H9 (cell line): ENCODE measurements at regions not wholly inside any gene's neighbourhood (a gene's known extent, or its start where the extent isn't known, plus 50 kb on each side); places are given as distances from the start of the nearest gene placed in this dataset.
A peak's percentile ranks its signal among the peaks of the same experiment; 100 is the strongest.

Source experiments
- DNase-seq: peaks from one replicate; pipeline ENCODE4 v3.0.0-alpha.2; 2017
- H2AFZ ChIP-seq: one replicate; pipeline ENCODE4 v1.6.1; 2013; ENCODE audit warnings: mild to moderate bottlenecking, low read length, control low read depth, moderate library complexity
- H2AK5ac ChIP-seq: 2 replicates; pipeline ENCODE4 v1.6.1; 2013; ENCODE audit warnings: low read length, control low read depth, mixed read lengths; ENCODE audit not compliant: insufficient read length
- H2BK120ac ChIP-seq: one replicate; pipeline ENCODE4 v1.6.1; 2013; ENCODE audit warnings: low read depth, mild to moderate bottlenecking, low read length, control low read depth, inconsistent platforms; ENCODE audit not compliant: poor library complexity, severe bottlenecking
- H2BK12ac ChIP-seq: 2 replicates; pipeline ENCODE4 v1.6.1; 2013; ENCODE audit warnings: low read length, control low read depth, mixed read lengths, low read depth; ENCODE audit not compliant: insufficient read length
- H2BK15ac ChIP-seq: 2 replicates; pipeline ENCODE4 v1.6.1; 2013; ENCODE audit warnings: low read depth, low read length, control low read depth
- H2BK20ac ChIP-seq: one replicate; pipeline ENCODE4 v1.6.1; 2013; ENCODE audit warnings: low read depth, mild to moderate bottlenecking, low read length, control low read depth, inconsistent platforms; ENCODE audit not compliant: poor library complexity, severe bottlenecking
- H2BK5ac ChIP-seq: 2 replicates; pipeline ENCODE4 v1.6.1; 2013; ENCODE audit warnings: low read length, control low read depth, mixed read lengths; ENCODE audit not compliant: insufficient read length
- H3K14ac ChIP-seq: 2 replicates; pipeline ENCODE4 v1.6.1; 2013; ENCODE audit warnings: low read length, control low read depth; ENCODE audit not compliant: insufficient read depth
- H3K18ac ChIP-seq: 2 replicates; pipeline ENCODE4 v1.6.1; 2013; ENCODE audit warnings: low read depth, mild to moderate bottlenecking, mixed read lengths, low read length, control low read depth; ENCODE audit not compliant: insufficient read length
- H3K23ac ChIP-seq: 2 replicates; pipeline ENCODE4 v1.6.1; 2013; ENCODE audit warnings: low read length, control low read depth, mixed read lengths, low read depth; ENCODE audit not compliant: insufficient read length
- H3K23me2 ChIP-seq: 2 replicates; pipeline ENCODE4 v1.6.1; 2013; ENCODE audit warnings: low read depth, mild to moderate bottlenecking, mixed read lengths, low read length, control low read depth; ENCODE audit not compliant: insufficient read length, poor library complexity, severe bottlenecking
- H3K27ac ChIP-seq: 2 replicates; pipeline ENCODE4 v1.5.1; 2013; ENCODE audit warnings: low read length, control low read depth, mixed read lengths, low read depth; ENCODE audit not compliant: insufficient read length
- H3K27me3 ChIP-seq: 2 replicates; pipeline ENCODE4 v1.6.1; 2013; ENCODE audit warnings: low read length, control low read depth, inconsistent platforms; ENCODE audit not compliant: insufficient read depth
- H3K4ac ChIP-seq: 2 replicates; pipeline ENCODE4 v1.6.1; 2013; ENCODE audit warnings: low read depth, mild to moderate bottlenecking, control low read depth, inconsistent platforms, low read length, moderate library complexity
- H3K4me1 ChIP-seq: 2 replicates; pipeline ENCODE4 v1.6.1; 2013; ENCODE audit warnings: low read length, control low read depth, inconsistent platforms; ENCODE audit not compliant: insufficient read depth
- H3K4me2 ChIP-seq: 2 replicates; pipeline ENCODE4 v1.6.1; 2013; ENCODE audit warnings: low read length, control low read depth, mixed read lengths; ENCODE audit not compliant: insufficient read length, insufficient read depth
- H3K56ac ChIP-seq: 2 replicates; pipeline ENCODE4 v1.6.1; 2013; ENCODE audit warnings: low read depth, mild to moderate bottlenecking, mixed read lengths, low read length, control low read depth; ENCODE audit not compliant: insufficient read length
- H3K79me1 ChIP-seq: 2 replicates; pipeline ENCODE4 v1.6.1; 2013; ENCODE audit warnings: low read depth, mild to moderate bottlenecking, moderate library complexity, low read length, control low read depth, inconsistent platforms; ENCODE audit not compliant: insufficient read depth, poor library complexity, severe bottlenecking
- H3K79me2 ChIP-seq: 2 replicates; pipeline ENCODE4 v1.6.1; 2013; ENCODE audit warnings: low read length, control low read depth, inconsistent platforms; ENCODE audit not compliant: insufficient read depth
- H3K9ac ChIP-seq: 2 replicates; pipeline ENCODE4 v1.6.1; 2013; ENCODE audit warnings: low read length, control low read depth, mixed read lengths; ENCODE audit not compliant: insufficient read length; ENCODE audit errors: extremely low read depth
- H3K9me3 ChIP-seq: one replicate; pipeline ENCODE4 v1.6.1; 2013; ENCODE audit warnings: low read depth, low read length, inconsistent platforms; ENCODE audit not compliant: control insufficient read depth
- H3T11ph ChIP-seq: one replicate; pipeline ENCODE4 v1.6.1; 2013; ENCODE audit warnings: mild to moderate bottlenecking, low read length, control low read depth, inconsistent platforms
- H4K20me1 ChIP-seq: one replicate; pipeline ENCODE4 v1.6.1; 2013; ENCODE audit not compliant: control insufficient read depth, insufficient read length, insufficient read depth
- H4K5ac ChIP-seq: 2 replicates; pipeline ENCODE4 v1.6.1; 2013; ENCODE audit warnings: low read depth, mild to moderate bottlenecking, mixed read lengths, low read length, control low read depth; ENCODE audit not compliant: insufficient read length
- H4K8ac ChIP-seq: replicated peaks from 2 replicates; pipeline ENCODE4 v1.6.1; 2013; ENCODE audit warnings: low read length, control low read depth, mixed read lengths, low read depth; ENCODE audit not compliant: insufficient read length
- H4K91ac ChIP-seq: 2 replicates; pipeline ENCODE4 v1.6.1; 2013; ENCODE audit warnings: low read depth, mild to moderate bottlenecking, moderate library complexity, mixed read lengths, low read length, control low read depth; ENCODE audit not compliant: insufficient read length
- H3K27ac Mint-ChIP-seq, 3 experiments: 2 replicates in 2 of 3; 3 replicates in 1 of 3; pipeline ENCODE4 v1.8.0; 2020 to 2021; ENCODE audit warnings: mixed read lengths in 3 of 3, mild to moderate bottlenecking in 1 of 3, moderate library complexity in 1 of 3
- H3K27me3 Mint-ChIP-seq: 2 replicates; pipeline ENCODE4 v1.8.0; 2021; ENCODE audit warnings: low read depth, mild to moderate bottlenecking, moderate library complexity, mixed read lengths
- H3K36me3 Mint-ChIP-seq, 3 experiments: 2 replicates in 2 of 3; 3 replicates in 1 of 3; pipeline ENCODE4 v1.8.0; 2020 to 2021; ENCODE audit warnings: low read depth in 3 of 3, mixed read lengths in 3 of 3; ENCODE audit not compliant: insufficient read depth in 1 of 3
- H3K4me1 Mint-ChIP-seq, 2 experiments: 2 replicates each; pipeline ENCODE4 v1.8.0; 2020; ENCODE audit warnings: mixed read lengths in 2 of 2
- H3K4me3 Mint-ChIP-seq, 2 experiments: 2 replicates in 1 of 2; 3 replicates in 1 of 2; pipeline ENCODE4 v1.8.0; 2020 to 2021; ENCODE audit warnings: mild to moderate bottlenecking in 2 of 2, mixed read lengths in 2 of 2, moderate library complexity in 1 of 2
- H3K9me3 Mint-ChIP-seq, 2 experiments: 2 replicates in 1 of 2; 3 replicates in 1 of 2; pipeline ENCODE4 v1.8.0; 2020; ENCODE audit warnings: mild to moderate bottlenecking in 2 of 2, mixed read lengths in 2 of 2, moderate library complexity in 1 of 2
- WGBS: extraction: QIAGEN DNeasy Blood & Tissue Kit; methylation state at CpG from one replicate; pipeline ENCODE4 v1.1.7; 2013; ENCODE audit warnings: missing lambda C conversion rate, low lambda C conversion rate, mixed read lengths; ENCODE audit not compliant: insufficient read length; ENCODE audit errors: extremely low coverage; 5-methylcytosine and 5-hydroxymethylcytosine counted together
- TF ChIP-seq, protein P1 (sequence below): fragments of 200-600 bp; sonication (generic); conservative IDR thresholded peaks from 3 replicates; pipeline ENCODE4 v1.8.0; 2021; ENCODE audit warnings: antibody characterized with exemption, mild to moderate bottlenecking

GRCh38 chr10:21171197-21171935 is 274.3 kb upstream of the NEBL start:
- Histone ChIP-seq H2AK5ac (no peak overlapping the region), H3K27me3 (peaks cover 2% of the 10 kb centered on the region; the same call in 1 of the 2 replicates), H3K18ac (no peak overlapping the region), H2AFZ (no peak overlapping the region), H3K56ac (no peak overlapping the region), H3K23me2 (peaks cover 20% of the 10 kb centered on the region), H4K5ac (no peak overlapping the region), H3K79me1 (no peaks in the 10 kb centered on the region), H3K4ac (no peak overlapping the region), H3K4me2 (no peak overlapping the region), H4K20me1 (no peaks in the 10 kb centered on the region), H3K23ac (no peak overlapping the region), H3K14ac (no peak overlapping the region), H4K8ac (no peak overlapping the region), H3K4me1 (no peaks in the 10 kb centered on the region), H4K91ac (no peak overlapping the region), H3K9ac (no peak overlapping the region), H2BK12ac (no peak overlapping the region), H2BK120ac (no peak overlapping the region), H3K27ac (no peak overlapping the region), H2BK15ac (no peak overlapping the region), H3T11ph (no peak overlapping the region), H3K79me2 (no peaks in the 10 kb centered on the region), H3K9me3 (no peaks in the 10 kb centered on the region), H2BK5ac (no peak overlapping the region), H2BK20ac (no peak overlapping the region)
- Mint-ChIP-seq H3K9me3 (no peaks in the 10 kb centered on the region; a peak in 1 of 5 replicates), H3K27me3 (peaks cover 38% of the 10 kb centered on the region), H3K36me3 (peaks cover 0 to 5% (median 2%) of the 10 kb centered on the region in 3 experiments; a peak in 3 of 7 replicates), H3K4me1 (peaks cover 38 to 49% of the 10 kb centered on the region in 2 experiments), H3K4me3 (peak overlapping the region in 1 of 2 experiments; percentile 12; a peak in 1 of 5 replicates), H3K27ac (no peak overlapping the region)
- DNase-seq: peak; percentile 45
- no CpG with 5 or more reads among the region's 14 CpGs for WGBS
- TF ChIP-seq, protein P1, sequence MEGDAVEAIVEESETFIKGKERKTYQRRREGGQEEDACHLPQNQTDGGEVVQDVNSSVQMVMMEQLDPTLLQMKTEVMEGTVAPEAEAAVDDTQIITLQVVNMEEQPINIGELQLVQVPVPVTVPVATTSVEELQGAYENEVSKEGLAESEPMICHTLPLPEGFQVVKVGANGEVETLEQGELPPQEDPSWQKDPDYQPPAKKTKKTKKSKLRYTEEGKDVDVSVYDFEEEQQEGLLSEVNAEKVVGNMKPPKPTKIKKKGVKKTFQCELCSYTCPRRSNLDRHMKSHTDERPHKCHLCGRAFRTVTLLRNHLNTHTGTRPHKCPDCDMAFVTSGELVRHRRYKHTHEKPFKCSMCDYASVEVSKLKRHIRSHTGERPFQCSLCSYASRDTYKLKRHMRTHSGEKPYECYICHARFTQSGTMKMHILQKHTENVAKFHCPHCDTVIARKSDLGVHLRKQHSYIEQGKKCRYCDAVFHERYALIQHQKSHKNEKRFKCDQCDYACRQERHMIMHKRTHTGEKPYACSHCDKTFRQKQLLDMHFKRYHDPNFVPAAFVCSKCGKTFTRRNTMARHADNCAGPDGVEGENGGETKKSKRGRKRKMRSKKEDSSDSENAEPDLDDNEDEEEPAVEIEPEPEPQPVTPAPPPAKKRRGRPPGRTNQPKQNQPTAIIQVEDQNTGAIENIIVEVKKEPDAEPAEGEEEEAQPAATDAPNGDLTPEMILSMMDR: peak; percentile 70
